Stomach smooth muscle (tissue), 2 donors: ENCODE measurements at regions not wholly inside any gene's neighbourhood (a gene's known extent, or its start where the extent isn't known, plus 50 kb on each side); places are given as distances from the start of the nearest gene placed in this dataset.

ENCODE experiments used
- H3K27ac ChIP-seq: one replicate; pipeline ENCODE4 v1.7.0; 2013; ENCODE audit warnings: mild to moderate bottlenecking, low read length, inconsistent platforms
- H3K27me3 ChIP-seq, 2 donors: one replicate each; pipeline ENCODE4 v1.7.0; 2013; ENCODE audit warnings: low read length in 2 of 2; ENCODE audit not compliant: insufficient read depth in 2 of 2, control insufficient read depth in 1 of 2
- H3K36me3 ChIP-seq, 2 donors: one replicate each; pipeline ENCODE4 v1.7.0; 2013; ENCODE audit warnings: low read length in 2 of 2; ENCODE audit not compliant: control insufficient read depth in 2 of 2, insufficient read depth in 2 of 2
- H3K4me1 ChIP-seq: one replicate; pipeline ENCODE4 v1.7.0; 2013; ENCODE audit warnings: low read length; ENCODE audit not compliant: control insufficient read depth, insufficient read depth
- H3K4me3 ChIP-seq, 2 donors: one replicate each; pipeline ENCODE4 v1.7.0; 2013; ENCODE audit warnings: low read length in 2 of 2
- H3K9ac ChIP-seq, 2 donors: one replicate each; pipeline ENCODE4 v1.7.0; 2013; ENCODE audit warnings: low read length in 2 of 2, mild to moderate bottlenecking in 1 of 2
- H3K9me3 ChIP-seq, 2 donors: one replicate each; pipeline ENCODE4 v1.7.0; 2013; ENCODE audit warnings: low read length in 2 of 2; ENCODE audit not compliant: control insufficient read depth in 2 of 2
- donor health status: healthy.
- donor health status: Pancreatic carcinoma.

DNA sequence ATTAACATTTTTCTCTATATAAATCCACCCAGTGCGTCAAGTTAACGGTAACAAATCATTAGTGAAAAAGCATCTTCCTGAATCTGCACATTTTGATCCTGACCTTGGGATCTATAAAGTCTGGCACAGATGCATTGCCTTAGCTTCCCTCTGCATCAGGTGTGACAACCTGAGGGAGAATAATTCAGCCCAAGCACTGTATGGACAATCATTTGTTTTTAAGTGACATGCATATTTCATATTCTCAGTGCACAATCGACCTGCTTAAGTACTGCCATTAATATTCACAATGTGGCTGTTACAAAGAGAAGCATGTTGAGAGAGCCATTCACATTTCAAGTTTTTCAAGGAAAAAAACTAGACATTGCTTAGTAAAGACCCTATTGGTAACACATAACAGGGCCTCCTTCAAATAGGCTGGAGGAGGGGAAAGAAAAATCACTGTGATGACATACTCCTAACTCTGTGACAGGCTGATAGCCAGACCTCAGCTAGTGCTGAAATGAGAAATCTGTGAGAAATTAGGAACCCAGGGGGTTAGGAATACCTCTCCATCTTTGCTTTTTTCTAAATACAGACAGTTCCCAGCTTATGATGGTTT is 505.3 kb upstream of the CDH5 start:
- H3K27me3 ChIP-seq: no peaks in the 10 kb centered on the region

DNA sequence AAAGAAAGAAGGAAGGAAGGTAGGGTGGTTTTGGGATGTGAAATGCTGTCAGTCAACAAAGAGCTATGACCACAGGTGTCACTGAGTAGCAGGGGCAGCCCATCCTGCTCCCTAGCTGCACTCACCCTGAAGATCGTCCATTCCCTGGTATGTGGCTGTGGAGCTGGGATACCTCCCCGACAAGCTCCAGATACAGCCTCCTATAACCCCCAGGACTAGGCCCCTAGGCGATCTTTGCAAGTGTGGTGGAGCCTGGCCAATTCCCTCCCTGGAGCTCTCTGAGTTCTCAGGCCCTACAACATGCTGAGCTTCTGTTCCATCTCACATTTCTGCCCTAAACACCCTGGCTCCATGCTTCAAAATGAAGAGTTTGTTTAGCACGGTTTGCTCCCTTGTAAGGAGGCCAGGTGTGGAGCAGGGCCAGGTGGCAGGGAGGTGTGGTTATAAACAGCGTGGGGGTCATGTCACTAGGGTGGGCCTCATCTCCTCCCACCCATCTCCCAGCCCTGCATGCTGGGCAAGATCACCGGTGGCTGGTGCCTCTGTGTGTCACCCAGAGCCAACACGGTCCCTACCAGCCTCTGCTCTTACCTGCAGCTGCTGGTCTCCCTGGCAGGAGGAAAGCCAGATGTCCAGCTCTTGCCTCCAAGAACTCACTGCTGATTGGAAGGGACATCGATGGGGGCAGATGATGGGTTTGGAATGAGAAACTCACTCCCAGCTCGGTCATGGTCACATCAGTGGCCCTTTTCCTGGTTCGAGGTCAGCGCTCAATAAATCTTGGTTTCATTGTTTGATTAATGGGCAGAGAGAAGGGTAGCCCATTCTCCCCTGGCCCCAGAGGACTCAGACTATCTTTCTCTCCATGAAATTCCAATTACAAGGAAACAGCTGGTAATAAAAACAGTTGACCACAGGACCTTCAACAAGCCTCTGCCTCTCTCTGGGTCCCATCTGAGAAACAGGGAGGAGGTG is 511.0 kb upstream of the CDH5 start:
- H3K9me3 ChIP-seq: peaks cover 3 to 4% of the 10 kb centered on the region in 2 donors
- H3K36me3 ChIP-seq: no peaks in the 10 kb centered on the region
- no peak overlapping the region for H3K9ac ChIP-seq
- no peak overlapping the region for H3K27ac ChIP-seq
- no peaks in the 10 kb centered on the region for H3K27me3 ChIP-seq
- H3K4me3 ChIP-seq: no peak overlapping the region
- no peaks in the 10 kb centered on the region for H3K4me1 ChIP-seq

More for the DNA sequence above, 505.3 kb upstream of the CDH5 start:
- H3K9ac ChIP-seq: no peak overlapping the region
- H3K27ac ChIP-seq: no peak overlapping the region
- H3K4me3 ChIP-seq: no peak overlapping the region
- no peaks in the 10 kb centered on the region for H3K4me1 ChIP-seq
- H3K9me3 ChIP-seq: no peaks in the 10 kb centered on the region
- H3K36me3 ChIP-seq: no peaks in the 10 kb centered on the region

DNA sequence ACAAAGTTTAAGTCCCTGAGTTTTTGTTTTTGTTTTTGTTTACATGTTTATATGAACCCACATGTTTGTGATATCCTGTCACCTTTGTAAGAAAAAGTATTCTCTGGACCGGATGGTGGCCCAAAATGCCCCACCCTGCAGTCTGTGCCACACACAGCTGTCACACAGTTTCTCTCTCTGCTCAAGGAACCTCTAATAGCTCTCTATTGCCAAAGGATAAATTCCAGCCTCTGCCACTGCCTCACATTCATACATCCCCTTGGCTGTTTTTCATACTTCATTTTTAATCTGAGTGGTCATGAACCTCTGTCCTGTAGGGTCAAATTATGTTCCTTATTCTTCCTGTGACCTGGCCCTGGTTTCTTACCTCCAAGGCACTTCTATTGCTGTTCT is 520.3 kb upstream of the CDH5 start:
- H3K9me3 ChIP-seq: peaks cover 0 to 3% of the 10 kb centered on the region in 2 donors

DNA sequence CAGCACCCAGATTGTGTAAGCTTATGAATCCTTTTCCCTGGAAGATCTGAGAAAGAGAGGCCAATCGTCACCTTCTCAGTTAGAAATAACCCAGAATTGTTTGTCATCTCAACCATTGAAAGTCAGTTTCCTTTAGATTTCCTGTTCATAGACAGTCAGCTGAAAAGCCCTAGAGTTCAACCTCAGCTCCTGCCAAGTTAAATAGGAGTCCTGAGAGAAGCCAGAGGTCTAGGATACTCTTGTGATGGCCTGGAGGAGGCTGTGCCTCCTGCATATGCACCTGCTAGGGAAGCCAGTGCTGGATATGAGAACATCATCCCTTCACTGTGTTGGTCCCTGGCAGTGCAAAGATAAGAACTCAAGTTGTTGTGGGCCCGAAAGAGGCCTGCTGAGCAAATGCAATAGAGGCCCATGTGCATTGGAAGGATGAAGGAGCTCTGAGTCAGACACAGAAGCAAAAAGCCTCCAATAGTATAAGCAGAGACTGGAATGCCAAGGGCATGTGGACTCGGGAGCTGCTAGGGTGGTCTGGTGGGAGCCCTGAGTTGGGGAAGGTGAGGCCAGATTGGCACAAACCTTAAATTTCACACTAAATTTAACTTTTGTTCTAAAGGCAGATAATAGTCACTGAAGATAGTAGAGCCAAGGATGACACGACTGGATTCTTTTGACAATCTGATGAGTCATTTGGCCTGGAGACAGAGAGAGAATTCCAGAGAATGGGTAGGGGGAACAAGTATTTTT is 520.9 kb upstream of the CDH5 start:
- H3K9ac ChIP-seq: no peak overlapping the region
- no peaks in the 10 kb centered on the region for H3K36me3 ChIP-seq
- H3K27me3 ChIP-seq: no peaks in the 10 kb centered on the region
- no peak overlapping the region for H3K27ac ChIP-seq
- H3K4me3 ChIP-seq: no peak overlapping the region
- H3K4me1 ChIP-seq: no peaks in the 10 kb centered on the region
- H3K9me3 ChIP-seq: peaks cover 0 to 3% of the 10 kb centered on the region in 2 donors

More for the DNA sequence above, 520.3 kb upstream of the CDH5 start:
- Histone ChIP-seq H3K4me1 (no peaks in the 10 kb centered on the region), H3K36me3 (no peaks in the 10 kb centered on the region), H3K27ac (no peak overlapping the region), H3K27me3 (no peaks in the 10 kb centered on the region), H3K9ac (no peak overlapping the region), H3K4me3 (no peak overlapping the region)

DNA sequence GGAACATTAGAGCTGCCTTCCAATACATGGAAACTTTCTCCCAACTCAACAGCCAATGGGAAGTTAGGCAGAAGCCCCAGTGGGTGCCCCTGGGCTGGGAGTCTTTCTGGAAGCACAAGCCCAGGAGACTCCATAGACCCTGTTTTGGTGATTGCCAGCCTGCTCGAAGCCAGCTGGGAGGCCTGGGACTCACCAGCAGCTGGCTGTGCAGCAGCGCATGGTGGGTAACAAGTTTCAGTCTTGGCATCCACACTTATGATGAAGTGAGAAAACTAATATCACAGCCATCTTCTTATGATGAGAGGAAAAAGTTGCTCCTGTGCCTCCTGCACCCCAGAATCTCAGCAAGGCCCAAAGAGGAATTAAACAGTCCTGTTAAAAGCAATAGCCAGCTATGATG is 522.5 kb upstream of the CDH5 start:
- Histone ChIP-seq H3K27me3 (no peaks in the 10 kb centered on the region), H3K9ac (no peak overlapping the region), H3K36me3 (no peaks in the 10 kb centered on the region)

DNA sequence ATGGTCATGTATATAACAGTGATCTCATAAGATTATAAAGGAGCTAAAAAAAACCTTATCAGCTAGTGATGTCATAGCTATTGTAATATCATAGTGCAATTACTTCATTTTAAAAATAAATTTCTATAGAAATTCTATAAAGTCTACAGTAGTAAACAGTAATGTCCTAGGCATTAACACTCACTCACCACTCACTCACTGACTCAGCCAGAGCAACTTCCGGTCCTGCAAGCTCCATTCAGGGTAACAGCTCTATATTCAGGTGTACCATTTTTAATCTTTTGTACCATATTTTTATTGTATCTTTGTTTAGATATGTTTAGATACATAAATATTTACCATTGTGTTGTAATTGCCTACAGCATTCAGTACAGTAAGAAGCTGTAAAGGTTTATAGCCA is 524.4 kb upstream of the CDH5 start:
- Histone ChIP-seq H3K4me1 (no peaks in the 10 kb centered on the region), H3K4me3 (no peak overlapping the region), H3K9ac (no peak overlapping the region), H3K27ac (no peak overlapping the region), H3K27me3 (no peaks in the 10 kb centered on the region), H3K9me3 (peaks cover 0 to 3% of the 10 kb centered on the region in 2 donors), H3K36me3 (no peaks in the 10 kb centered on the region)

More for the DNA sequence above, 522.5 kb upstream of the CDH5 start:
- Histone ChIP-seq H3K4me3 (no peak overlapping the region), H3K4me1 (no peaks in the 10 kb centered on the region), H3K27ac (no peak overlapping the region), H3K9me3 (peaks cover 0 to 3% of the 10 kb centered on the region in 2 donors)

DNA sequence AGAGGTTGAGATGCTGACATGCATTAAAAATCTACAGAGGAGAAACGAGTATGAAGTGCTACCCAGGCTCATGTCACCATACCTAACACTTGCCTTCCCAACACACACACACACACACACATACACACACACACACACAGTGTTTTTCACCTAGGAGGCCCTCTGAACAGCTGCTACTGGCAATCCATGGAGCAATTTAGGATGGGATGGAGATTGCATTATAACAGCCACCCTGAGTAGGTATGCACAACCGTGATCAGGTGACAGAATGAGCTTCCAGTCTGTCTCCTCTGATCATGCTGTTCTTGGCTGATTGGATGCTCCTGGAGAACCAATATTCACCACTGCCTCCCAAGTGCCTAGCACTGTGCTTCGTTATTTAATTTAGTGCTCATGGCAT is 528.5 kb upstream of the CDH5 start:
- no peak overlapping the region for H3K4me3 ChIP-seq
- H3K27ac ChIP-seq: no peak overlapping the region
- no peaks in the 10 kb centered on the region for H3K36me3 ChIP-seq
- H3K9me3 ChIP-seq: peaks cover 0 to under 1% of the 10 kb centered on the region in 2 donors
- no peaks in the 10 kb centered on the region for H3K27me3 ChIP-seq
- H3K9ac ChIP-seq: no peak overlapping the region
- H3K4me1 ChIP-seq: no peaks in the 10 kb centered on the region

DNA sequence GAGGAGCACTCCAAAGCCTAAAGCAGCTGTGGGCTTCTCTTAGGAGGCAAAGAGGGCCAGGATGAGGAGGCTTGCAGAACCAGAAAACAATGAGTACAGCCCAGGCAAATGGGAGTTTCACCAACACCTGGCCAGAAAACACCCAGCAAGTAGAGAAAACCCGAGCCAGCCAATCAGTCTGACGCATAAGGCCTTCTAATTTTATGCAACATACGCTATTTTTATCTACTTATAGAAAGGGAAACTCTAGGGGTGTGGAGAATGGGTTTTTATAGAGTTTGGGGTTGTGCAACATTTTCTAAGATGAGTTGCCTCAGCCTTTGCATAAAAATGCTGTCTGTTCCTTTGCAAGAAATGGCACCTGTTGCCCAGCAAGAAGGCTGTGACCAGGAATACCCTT is 529.0 kb upstream of the CDH5 start:
- Histone ChIP-seq H3K9ac (no peak overlapping the region), H3K4me3 (no peak overlapping the region), H3K4me1 (no peaks in the 10 kb centered on the region), H3K36me3 (no peaks in the 10 kb centered on the region), H3K27me3 (no peaks in the 10 kb centered on the region), H3K9me3 (no peaks in the 10 kb centered on the region), H3K27ac (no peak overlapping the region)

DNA sequence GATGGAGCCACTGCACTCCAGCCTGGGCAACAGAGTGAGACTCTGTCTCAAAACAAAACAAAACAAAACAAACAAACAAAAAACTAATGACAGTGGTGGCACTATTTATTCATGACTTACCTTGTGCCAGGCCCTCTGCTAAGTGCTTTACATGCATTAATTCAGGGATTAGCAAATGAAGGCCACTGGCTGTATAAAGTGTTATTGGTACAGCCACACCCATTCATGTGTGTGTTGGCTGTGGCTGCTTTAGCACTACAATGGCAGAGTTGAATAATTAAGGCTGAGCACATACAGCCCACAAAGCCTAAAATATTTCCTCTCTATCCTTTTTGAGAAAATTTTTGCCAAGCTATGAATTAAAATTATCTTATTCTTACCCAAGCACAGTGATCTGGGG is 531.8 kb upstream of the CDH5 start:
- no peaks in the 10 kb centered on the region for H3K27me3 ChIP-seq
- H3K9me3 ChIP-seq: no peaks in the 10 kb centered on the region
- H3K36me3 ChIP-seq: no peaks in the 10 kb centered on the region
- H3K4me3 ChIP-seq: no peak overlapping the region
- H3K9ac ChIP-seq: no peak overlapping the region
- no peaks in the 10 kb centered on the region for H3K4me1 ChIP-seq
- no peak overlapping the region for H3K27ac ChIP-seq

DNA sequence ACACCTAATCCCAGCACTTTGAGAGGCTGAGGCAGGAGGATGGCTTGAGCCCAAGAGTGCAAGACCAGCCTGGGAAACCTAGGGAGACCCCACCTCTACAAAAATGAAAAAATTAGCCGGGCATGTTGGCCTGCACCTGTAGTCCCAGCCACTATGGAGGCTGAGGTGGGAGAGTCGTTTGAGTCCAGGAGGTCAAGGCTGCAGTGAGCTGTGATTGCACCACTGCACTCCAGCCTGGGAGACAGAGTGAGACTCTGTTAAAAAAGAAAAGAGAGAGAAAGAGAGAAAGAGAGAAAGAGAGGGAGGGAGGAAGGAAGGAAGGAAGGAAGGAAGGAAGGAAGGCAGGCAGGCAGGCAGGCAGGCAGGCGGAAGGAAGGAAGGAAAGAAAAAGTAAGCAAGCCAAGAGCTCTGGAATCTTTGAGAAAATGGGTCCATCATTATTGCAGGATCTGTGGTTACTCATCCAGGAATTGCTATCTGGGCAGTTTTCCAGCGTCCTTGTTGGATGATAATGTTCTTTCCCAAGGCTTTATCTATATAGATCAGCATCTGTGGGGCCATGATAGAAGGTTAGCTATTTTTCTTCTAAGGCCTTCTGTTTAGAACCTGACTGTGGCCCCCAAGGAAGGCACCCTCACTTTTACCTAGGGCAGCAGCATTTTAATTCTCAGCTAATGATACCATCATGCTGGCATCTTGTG is 533.2 kb upstream of the CDH5 start:
- no peak overlapping the region for H3K9ac ChIP-seq
- no peak overlapping the region for H3K27ac ChIP-seq
- no peaks in the 10 kb centered on the region for H3K9me3 ChIP-seq
- H3K4me1 ChIP-seq: no peaks in the 10 kb centered on the region
- no peaks in the 10 kb centered on the region for H3K27me3 ChIP-seq
- no peaks in the 10 kb centered on the region for H3K36me3 ChIP-seq
- no peak overlapping the region for H3K4me3 ChIP-seq
